ENCODE measurements at regions not wholly inside any gene's neighbourhood (a gene's known extent, or its start where the extent isn't known, plus 50 kb on each side); places are given as distances from the start of the nearest gene placed in this dataset.
"Not testable (repeated sequence)": the region's sequence is repeated elsewhere in the genome, so short reads cannot be mapped to it uniquely, and the experiment has no call there.

- no peak for DNase-seq (ENCODE audit: low read depth in 2 of 2)
Observed at GRCh38 chr12:47610686-47611252, 95.1 kb downstream of the RPAP3 start.

GRCh38 chr12:47609806-47610205, 96.0 kb downstream of the RPAP3 start:
- no peak for DNase-seq (ENCODE audit: low read depth in 2 of 2)

GRCh38 chr12:47608671-47609070, 97.2 kb downstream of the RPAP3 start:
- not testable (repeated sequence) for DNase-seq (ENCODE audit: low read depth in 2 of 2)

GRCh38 chr12:47604221-47604873, 101.5 kb downstream of the RPAP3 start:
- no peak for DNase-seq (ENCODE audit: low read depth in 2 of 2)

GRCh38 chr12:47602949-47603558, 102.8 kb downstream of the RPAP3 start:
- DNase-seq (ENCODE audit: low read depth in 2 of 2): no peak

GRCh38 chr12:47602325-47602724, 103.5 kb downstream of the RPAP3 start:
- no peak for DNase-seq (ENCODE audit: low read depth in 2 of 2)

- DNase-seq (ENCODE audit: low read depth in 2 of 2): no peak
Observed at GRCh38 chr12:47601071-47601470, 104.8 kb downstream of the RPAP3 start.

GRCh38 chr12:47591795-47592194, 114.0 kb downstream of the RPAP3 start:
- DNase-seq (ENCODE audit: low read depth in 2 of 2): no peak

GRCh38 chr12:47591361-47591791, 114.5 kb downstream of the RPAP3 start:
- no peak for DNase-seq (ENCODE audit: low read depth in 2 of 2)

- no peak for DNase-seq (ENCODE audit: low read depth in 2 of 2)
Observed at GRCh38 chr12:47590771-47591360, 115.0 kb downstream of the RPAP3 start.

- DNase-seq (ENCODE audit: low read depth in 2 of 2): no peak
Observed at GRCh38 chr12:47586952-47587669, 118.7 kb downstream of the RPAP3 start.

GRCh38 chr12:47585507-47585906, 120.3 kb downstream of the RPAP3 start:
- no peak for DNase-seq (ENCODE audit: low read depth in 2 of 2)

GRCh38 chr12:47578836-47579235, 127.0 kb downstream of the RPAP3 start:
- no peak for DNase-seq (ENCODE audit: low read depth in 2 of 2)

- DNase-seq (ENCODE audit: low read depth in 2 of 2): no peak
Observed at GRCh38 chr12:47577206-47577989, 128.4 kb downstream of the RPAP3 start.

GRCh38 chr12:47576289-47576945, 129.4 kb downstream of the RPAP3 start:
- DNase-seq (ENCODE audit: low read depth in 2 of 2): no peak

GRCh38 chr12:47574252-47575021, 131.4 kb downstream of the RPAP3 start:
- DNase-seq (ENCODE audit: low read depth in 2 of 2): no peak

GRCh38 chr12:47573146-47573659, 132.6 kb downstream of the RPAP3 start:
- DNase-seq (ENCODE audit: low read depth in 2 of 2): no peak

- DNase-seq (ENCODE audit: low read depth in 2 of 2): no peak
Observed at GRCh38 chr12:47570151-47570550, 135.7 kb downstream of the RPAP3 start.

GRCh38 chr12:47562201-47562600, 143.6 kb downstream of the RPAP3 start:
- DNase-seq (ENCODE audit: low read depth in 2 of 2): no peak

GRCh38 chr12:47561746-47562145, 144.1 kb downstream of the RPAP3 start:
- DNase-seq (ENCODE audit: low read depth in 2 of 2): no peak
